Endothelial cell of umbilical vein (primary cell): ENCODE measurements at regions not wholly inside any gene's neighbourhood (a gene's known extent, or its start where the extent isn't known, plus 50 kb on each side); places are given as distances from the start of the nearest gene placed in this dataset.

Source experiments
- BruUV-seq: library from RNA; stranded (reverse); fragments of 400-500 nt; replicated peaks from 2 replicates; lab custom pipeline; 2021; lab: Mats Ljungman, UMichigan
- CTCF ChIA-PET: fragments of 300-600, 350-600 bp; sonication (Branson Sonifier 250); formaldehyde crosslinking; loops from one replicate; lab custom pipeline; 2021; ENCODE audit warnings: antibody characterized with exemption, inconsistent platforms; lab: Charles Lee
- POLR2A ChIA-PET: fragments of 300-600, 350-600 bp; sonication (Branson Sonifier 250); formaldehyde crosslinking; loops from one replicate; lab custom pipeline; 2021; ENCODE audit warnings: antibody characterized with exemption, inconsistent platforms; lab: Charles Lee
- DNase-seq: peaks from one replicate; pipeline ENCODE4 v3.0.0-alpha.2; 2011; ENCODE audit warnings: low read depth, low spot score
- FAIRE-seq: peaks from 2 replicates; lab custom pipeline; 2011; peaks lifted over from hg19 to GRCh38; lab: Jason Lieb, UNC
- H2AFZ ChIP-seq: 2 replicates; pipeline ENCODE4 v1.6.0; 2012; ENCODE audit warnings: low read depth, low read length, control low read depth, inconsistent platforms
- H3K27ac ChIP-seq: 2 replicates; pipeline ENCODE4 v1.5.1; 2011; ENCODE audit warnings: low read depth, mild to moderate bottlenecking, control low read depth, low read length, moderate library complexity; ENCODE audit not compliant: insufficient read depth
- H3K27me3 ChIP-seq, 2 experiments: 2 replicates each; pipeline versions ENCODE4 v1.6.0 to v1.6.1; 2011; ENCODE audit warnings: low read length in 2 of 2, mixed read lengths in 1 of 2; ENCODE audit not compliant: control insufficient read depth in 2 of 2, insufficient read depth in 2 of 2
- H3K36me3 ChIP-seq, 2 experiments: 2 replicates in 1 of 2; 3 replicates in 1 of 2; pipeline ENCODE4 v1.5.1; 2011; ENCODE audit warnings: low read length in 2 of 2, mild to moderate bottlenecking in 1 of 2, moderate library complexity in 1 of 2; ENCODE audit not compliant: control insufficient read depth in 2 of 2, insufficient read depth in 2 of 2; ENCODE audit errors: extremely low read depth in 1 of 2
- H3K4me1 ChIP-seq: 3 replicates; pipeline ENCODE4 v1.5.1; 2011; ENCODE audit warnings: mild to moderate bottlenecking, low read length; ENCODE audit not compliant: control insufficient read depth, insufficient read depth; ENCODE audit errors: extremely low read depth
- H3K4me2 ChIP-seq: 2 replicates; pipeline ENCODE4 v1.6.1; 2011; ENCODE audit warnings: low read length, control low read depth, mixed read lengths; ENCODE audit not compliant: insufficient read depth
- H3K4me3 ChIP-seq, 3 experiments: fragments of 200-600 bp in 1 of 3; sonication (generic), shearing (Covaris generic) in 1 of 3; replicated peaks in 1 of 3; 2 replicates each; pipeline ENCODE4 v1.5.1; 2011 to 2016; ENCODE audit warnings: control low read depth in 3 of 3, low read length in 3 of 3, mild to moderate bottlenecking in 2 of 3, inconsistent platforms in 1 of 3, low read depth in 1 of 3, moderate library complexity in 1 of 3; ENCODE audit not compliant: insufficient read depth in 1 of 3
- H3K79me2 ChIP-seq: 2 replicates; pipeline ENCODE4 v1.6.0; 2012; ENCODE audit warnings: low read length, inconsistent platforms; ENCODE audit not compliant: control insufficient read depth, insufficient read depth
- H3K9ac ChIP-seq: replicated peaks from 2 replicates; pipeline ENCODE3; 2011; ENCODE audit warnings: low read length, control low read depth; ENCODE audit not compliant: insufficient read depth; ENCODE audit errors: extremely low read depth
- H3K9me1 ChIP-seq: replicated peaks from 3 replicates; pipeline ENCODE4 v1.6.0; 2011; ENCODE audit warnings: mild to moderate bottlenecking, low read length; ENCODE audit not compliant: control insufficient read depth, insufficient read depth; ENCODE audit errors: extremely low read depth
- H3K9me3 ChIP-seq: replicated peaks from 2 replicates; pipeline ENCODE4 v1.5.1; 2012; ENCODE audit warnings: low read length, inconsistent platforms; ENCODE audit not compliant: control insufficient read depth, insufficient read depth
- H4K20me1 ChIP-seq: replicated peaks from 2 replicates; pipeline ENCODE3; 2011; ENCODE audit warnings: mild to moderate bottlenecking, low read length; ENCODE audit not compliant: control insufficient read depth, insufficient read depth; ENCODE audit errors: extremely low read depth
- CTCF ChIP-seq, 2 donors: IDR thresholded peaks; 1 replicate in 1 of 2; 2 replicates in 1 of 2; pipeline ENCODE4 v1.5.1; 2011; ENCODE audit warnings: low read length in 2 of 2, mild to moderate bottlenecking in 2 of 2, moderate library complexity in 2 of 2, control low read depth in 1 of 2, inconsistent platforms in 1 of 2, low read depth in 1 of 2; ENCODE audit not compliant: insufficient read depth in 1 of 2; ENCODE audit errors: extremely low read depth in 1 of 2
- EZH2 ChIP-seq: IDR thresholded peaks from 2 replicates; pipeline ENCODE4 v1.6.1; 2012; ENCODE audit warnings: borderline replicate concordance, low read depth, mild to moderate bottlenecking, moderate library complexity, low read length, inconsistent platforms; ENCODE audit not compliant: severe bottlenecking
- FOS ChIP-seq: IDR thresholded peaks from 2 replicates; pipeline ENCODE4 v1.6.1; 2011; ENCODE audit warnings: mild to moderate bottlenecking, low read length, moderate library complexity, borderline replicate concordance; ENCODE audit not compliant: insufficient read depth
- GATA2 ChIP-seq: IDR thresholded peaks from 2 replicates; pipeline ENCODE4 v1.7.0; 2011; ENCODE audit warnings: low read depth, mild to moderate bottlenecking, moderate library complexity, mixed read lengths, low read length; ENCODE audit not compliant: insufficient read length, insufficient read depth
- JUN ChIP-seq: IDR thresholded peaks from 2 replicates; pipeline ENCODE4 v1.6.1; 2011; ENCODE audit warnings: borderline replicate concordance, low read depth; ENCODE audit not compliant: insufficient read length, insufficient read depth
- MYC ChIP-seq: IDR thresholded peaks from one replicate; pipeline ENCODE4 v1.6.1; 2011; ENCODE audit warnings: mild to moderate bottlenecking, low read depth, low read length
- POLR2A ChIP-seq: IDR thresholded peaks from 2 replicates; pipeline ENCODE4 v1.6.1; 2012; ENCODE audit warnings: low read depth, mild to moderate bottlenecking, control low read depth, low read length
- POLR2AphosphoS5 ChIP-seq: IDR thresholded peaks from 2 replicates; pipeline ENCODE4 v1.6.1; 2012; ENCODE audit warnings: low read depth, mild to moderate bottlenecking, control low read depth, low read length, moderate library complexity; ENCODE audit not compliant: insufficient read depth
- dilution Hi-C: fragments of 300-500 bp; cut with MboI; formaldehyde crosslinking; loops from one replicate; pipeline ENCODE4 v1.15.0; 2019; ENCODE audit warnings: low sequenced_read_pairs; ENCODE audit not compliant: extremely low pct_ligation_motif_present
- intact Hi-C: fragments of 100-400 bp; cut with micrococcal nuclease; formaldehyde crosslinking; loops from one replicate; pipeline ENCODE4 v1.10.0; 2022
- TF ChIP-seq, protein P1 (sequence below): IDR thresholded peaks from 2 replicates; pipeline ENCODE4 v1.6.1; 2011; ENCODE audit not compliant: insufficient read depth, insufficient read length

DNA sequence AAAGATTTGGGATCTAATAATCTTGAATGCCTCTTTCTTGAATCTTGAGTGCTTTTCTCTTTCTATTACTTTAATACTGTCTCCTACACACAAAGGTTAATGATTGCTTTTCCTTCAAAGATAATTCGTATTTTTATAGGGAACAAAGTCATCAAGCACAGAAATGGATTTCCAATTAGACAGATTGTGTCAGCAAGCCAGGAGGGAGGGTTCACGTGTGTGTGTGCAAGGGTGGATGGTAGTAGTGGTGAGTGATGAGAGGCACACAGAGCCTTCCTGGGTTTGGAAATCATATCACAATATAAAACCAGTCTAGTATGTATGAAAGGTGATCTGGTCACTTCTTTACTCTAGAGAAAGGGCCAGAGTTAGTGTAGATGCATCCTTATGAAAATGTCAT is 51.2 kb upstream of the NEDD9 start:
- no peak overlapping the region for H2AFZ ChIP-seq
- H3K27ac ChIP-seq, result no peak overlapping the region
- no peaks in the 10 kb centered on the region for H3K9me1 ChIP-seq
- H3K4me3 ChIP-seq, result no peak overlapping the region
- no peaks in the 10 kb centered on the region for H3K4me1 ChIP-seq
- DNase-seq, result no peak
- CTCF ChIA-PET, result no interaction called here
- no peak for FAIRE-seq
- dilution Hi-C loops, result no loop called here
- intact Hi-C loops, result no loop called here
- no peak for TF ChIP-seq FOS
- no peak for TF ChIP-seq EZH2
- TF ChIP-seq, protein P1, sequence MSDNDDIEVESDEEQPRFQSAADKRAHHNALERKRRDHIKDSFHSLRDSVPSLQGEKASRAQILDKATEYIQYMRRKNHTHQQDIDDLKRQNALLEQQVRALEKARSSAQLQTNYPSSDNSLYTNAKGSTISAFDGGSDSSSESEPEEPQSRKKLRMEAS, result no peak
- no peak for TF ChIP-seq POLR2AphosphoS5
- no peak for TF ChIP-seq JUN
- TF ChIP-seq POLR2A, result no peak
- TF ChIP-seq GATA2, result no peak
- TF ChIP-seq CTCF (IDR thresholded peaks at IDR 0.05; ENCODE audit: extremely low read depth in 1 of 2, insufficient read depth in 1 of 2, low read depth in 1 of 2, low read length in 2 of 2), result no peak
- TF ChIP-seq MYC, result no peak
- H3K4me2 ChIP-seq, result no peak overlapping the region
- H3K9me3 ChIP-seq, result no peaks in the 10 kb centered on the region
- no peaks in the 10 kb centered on the region for H3K79me2 ChIP-seq
- no peaks in the 10 kb centered on the region for H3K36me3 ChIP-seq
- POLR2A ChIA-PET, result no interaction called here
- no TSS peak for BruUV-seq
- no peak overlapping the region for H3K9ac ChIP-seq
- no peaks in the 10 kb centered on the region for H3K27me3 ChIP-seq
- no peaks in the 10 kb centered on the region for H4K20me1 ChIP-seq
